Uterus (tissue), 2 donors: ENCODE measurements at regions not wholly inside any gene's neighbourhood (a gene's known extent, or its start where the extent isn't known, plus 50 kb on each side); places are given as distances from the start of the nearest gene placed in this dataset.

Source experiments
- POLR2A ChIP-seq, 2 donors: fragments of 450-650 bp; IDR thresholded peaks; one replicate each; pipeline ENCODE4 v1.6.1; 2016; ENCODE audit warnings: antibody characterized with exemption in 2 of 2, mild to moderate bottlenecking in 1 of 2, moderate library complexity in 1 of 2
- TF ChIP-seq, protein P1 (sequence below), 4 experiments: fragments of 200-600 bp in 2 of 4; fragments of 450-650 bp in 2 of 4; sonication (generic) in 2 of 4; IDR thresholded peaks; one replicate each; pipeline ENCODE4 v1.5.1; 2016 to 2019; ENCODE audit warnings: antibody characterized with exemption in 4 of 4, mild to moderate bottlenecking in 2 of 4, moderate library complexity in 1 of 4

DNA sequence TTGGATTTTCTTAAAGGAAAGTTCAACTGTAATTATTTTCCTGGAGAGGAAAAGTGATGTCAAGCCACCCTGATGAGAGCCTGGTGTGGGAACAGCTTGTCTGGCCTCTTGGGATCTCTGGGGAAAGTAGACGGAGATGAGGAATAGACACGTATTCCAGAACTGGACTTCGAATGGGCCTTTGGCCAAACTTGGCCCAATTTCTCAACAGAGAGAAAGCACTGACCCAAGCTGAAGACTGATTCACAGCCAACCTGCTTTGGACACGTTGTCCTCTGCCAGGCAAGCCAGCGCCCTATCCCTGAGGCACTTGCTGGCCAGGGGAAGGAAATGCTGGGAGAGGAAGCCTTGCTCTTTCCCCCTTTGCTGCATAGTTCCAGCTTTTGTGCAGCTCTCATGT, 70.8 kb upstream of the CTAGE1 start:
- TF ChIP-seq, protein P1, sequence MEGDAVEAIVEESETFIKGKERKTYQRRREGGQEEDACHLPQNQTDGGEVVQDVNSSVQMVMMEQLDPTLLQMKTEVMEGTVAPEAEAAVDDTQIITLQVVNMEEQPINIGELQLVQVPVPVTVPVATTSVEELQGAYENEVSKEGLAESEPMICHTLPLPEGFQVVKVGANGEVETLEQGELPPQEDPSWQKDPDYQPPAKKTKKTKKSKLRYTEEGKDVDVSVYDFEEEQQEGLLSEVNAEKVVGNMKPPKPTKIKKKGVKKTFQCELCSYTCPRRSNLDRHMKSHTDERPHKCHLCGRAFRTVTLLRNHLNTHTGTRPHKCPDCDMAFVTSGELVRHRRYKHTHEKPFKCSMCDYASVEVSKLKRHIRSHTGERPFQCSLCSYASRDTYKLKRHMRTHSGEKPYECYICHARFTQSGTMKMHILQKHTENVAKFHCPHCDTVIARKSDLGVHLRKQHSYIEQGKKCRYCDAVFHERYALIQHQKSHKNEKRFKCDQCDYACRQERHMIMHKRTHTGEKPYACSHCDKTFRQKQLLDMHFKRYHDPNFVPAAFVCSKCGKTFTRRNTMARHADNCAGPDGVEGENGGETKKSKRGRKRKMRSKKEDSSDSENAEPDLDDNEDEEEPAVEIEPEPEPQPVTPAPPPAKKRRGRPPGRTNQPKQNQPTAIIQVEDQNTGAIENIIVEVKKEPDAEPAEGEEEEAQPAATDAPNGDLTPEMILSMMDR (IDR thresholded peaks at IDR 0.05) = no peak
- TF ChIP-seq POLR2A (IDR thresholded peaks at IDR 0.05) = no peak
